Thoracic aorta (tissue), 2 donors: ENCODE measurements at regions not wholly inside any gene's neighbourhood (a gene's known extent, or its start where the extent isn't known, plus 50 kb on each side); places are given as distances from the start of the nearest gene placed in this dataset.

Experiments
- ATAC-seq: fragments of 150-250 bp; one replicate; pipeline ENCODE4 v1.8.0; 2017; ENCODE audit warnings: low read depth; ENCODE audit not compliant: insufficient number of reproducible peaks, low FRiP score
- DNase-seq: peaks from one replicate; pipeline ENCODE4 v3.0.0-alpha.2; 2020; ENCODE audit warnings: low spot score
- H3K27ac ChIP-seq, 2 donors: fragments of 200-600 bp; sonication (generic); 1 replicate in 1 of 2; 2 replicates in 1 of 2; pipeline ENCODE4 v1.5.1; 2016; ENCODE audit warnings: mild to moderate bottlenecking in 2 of 2, moderate library complexity in 2 of 2
- H3K27me3 ChIP-seq: fragments of 200-600 bp; sonication (generic); replicated peaks from 2 replicates; pipeline ENCODE4 v1.6.0; 2016; ENCODE audit warnings: mild to moderate bottlenecking; ENCODE audit not compliant: insufficient read depth
- H3K36me3 ChIP-seq: fragments of 200-600 bp; sonication (generic); one replicate; pipeline ENCODE4 v1.5.1; 2016
- H3K4me1 ChIP-seq, 2 donors: fragments of 200-600 bp; sonication (generic); 1 replicate in 1 of 2; 2 replicates in 1 of 2; pipeline versions ENCODE4 v1.5.1 to v1.6.0; 2016; ENCODE audit warnings: low read depth in 2 of 2, mild to moderate bottlenecking in 1 of 2; ENCODE audit not compliant: control insufficient read depth in 1 of 2
- H3K4me3 ChIP-seq: fragments of 200-600 bp; sonication (generic); 2 replicates; pipeline ENCODE4 v1.5.1; 2016; ENCODE audit warnings: mild to moderate bottlenecking
- H3K9me3 ChIP-seq: fragments of 200-600 bp; sonication (generic); 2 replicates; pipeline ENCODE4 v1.5.1; 2016
- TF ChIP-seq, protein P1 (sequence below): fragments of 200-600 bp; sonication (generic); IDR thresholded peaks from one replicate; pipeline ENCODE4 v1.5.1; 2019; ENCODE audit warnings: antibody characterized with exemption

DNA sequence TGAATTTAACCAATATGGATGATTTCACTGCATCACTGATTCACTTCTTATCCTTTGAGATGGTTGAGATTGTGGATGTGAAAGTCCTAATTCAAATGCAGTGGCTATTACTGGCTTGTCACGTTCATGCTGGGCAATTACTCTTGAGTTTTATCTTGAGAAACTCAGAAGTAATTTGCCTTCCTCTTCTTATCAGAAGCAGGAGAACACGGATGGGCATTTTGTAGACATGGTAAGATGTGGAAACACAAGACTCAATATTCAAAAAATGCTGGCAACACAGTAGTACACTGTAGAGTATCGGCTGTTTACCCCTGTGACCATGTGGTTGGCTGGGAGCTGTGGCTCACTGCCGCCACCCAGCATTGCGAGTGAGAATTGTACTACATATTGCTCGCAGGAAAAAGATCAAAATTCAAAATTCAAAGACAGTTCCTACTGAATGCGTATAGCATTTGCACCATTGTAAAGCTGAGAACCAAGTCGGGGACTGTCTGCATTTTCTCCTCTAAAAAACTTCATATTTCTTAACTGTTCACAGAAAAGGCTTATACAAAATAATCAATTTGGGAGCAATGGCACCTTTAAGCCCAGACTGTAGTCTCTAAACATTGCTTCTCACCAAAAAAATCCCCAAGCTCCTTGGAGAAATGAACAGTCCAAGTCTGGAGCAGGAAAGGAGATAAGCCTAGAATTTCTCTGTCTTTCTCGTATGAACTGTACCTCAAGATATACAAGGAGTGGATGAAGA is 61.9 kb upstream of the ELOVL5 start:
- Histone ChIP-seq H3K9me3 (no peaks in the 10 kb centered on the region), H3K27me3 (no peaks in the 10 kb centered on the region), H3K36me3 (no peaks in the 10 kb centered on the region), H3K27ac (no peak overlapping the region), H3K4me1 (no peaks in the 10 kb centered on the region), H3K4me3 (no peak overlapping the region)
- ATAC-seq (peak; percentile 54), DNase-seq (no peak)
- TF ChIP-seq, protein P1, sequence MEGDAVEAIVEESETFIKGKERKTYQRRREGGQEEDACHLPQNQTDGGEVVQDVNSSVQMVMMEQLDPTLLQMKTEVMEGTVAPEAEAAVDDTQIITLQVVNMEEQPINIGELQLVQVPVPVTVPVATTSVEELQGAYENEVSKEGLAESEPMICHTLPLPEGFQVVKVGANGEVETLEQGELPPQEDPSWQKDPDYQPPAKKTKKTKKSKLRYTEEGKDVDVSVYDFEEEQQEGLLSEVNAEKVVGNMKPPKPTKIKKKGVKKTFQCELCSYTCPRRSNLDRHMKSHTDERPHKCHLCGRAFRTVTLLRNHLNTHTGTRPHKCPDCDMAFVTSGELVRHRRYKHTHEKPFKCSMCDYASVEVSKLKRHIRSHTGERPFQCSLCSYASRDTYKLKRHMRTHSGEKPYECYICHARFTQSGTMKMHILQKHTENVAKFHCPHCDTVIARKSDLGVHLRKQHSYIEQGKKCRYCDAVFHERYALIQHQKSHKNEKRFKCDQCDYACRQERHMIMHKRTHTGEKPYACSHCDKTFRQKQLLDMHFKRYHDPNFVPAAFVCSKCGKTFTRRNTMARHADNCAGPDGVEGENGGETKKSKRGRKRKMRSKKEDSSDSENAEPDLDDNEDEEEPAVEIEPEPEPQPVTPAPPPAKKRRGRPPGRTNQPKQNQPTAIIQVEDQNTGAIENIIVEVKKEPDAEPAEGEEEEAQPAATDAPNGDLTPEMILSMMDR: peak; percentile 52

DNA sequence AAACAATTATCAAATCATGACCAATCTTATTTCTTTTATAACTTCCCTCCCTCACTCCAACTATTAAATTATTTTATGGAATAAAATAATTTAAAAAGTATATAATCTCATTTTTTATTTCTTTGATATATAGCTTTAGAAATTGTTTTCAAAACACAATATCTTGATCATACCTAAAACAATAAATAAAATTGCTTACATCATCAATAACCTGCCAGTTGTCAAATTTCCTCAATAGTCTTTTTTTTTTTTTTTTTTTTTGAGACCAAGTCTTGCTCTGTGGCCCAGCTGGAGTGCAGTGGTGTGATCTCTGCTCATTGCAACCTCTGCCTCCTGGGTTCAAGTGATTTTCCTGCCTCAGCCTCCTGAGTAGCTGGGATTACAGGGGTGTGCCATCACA is 60.1 kb upstream of the ELOVL5 start:
- no peaks in the 10 kb centered on the region for H3K36me3 ChIP-seq
- TF ChIP-seq, protein P1: no peak

GRCh38 chr6:53399027-53399344 is 50.2 kb upstream of the ELOVL5 start:
- TF ChIP-seq, protein P1: no peak
- Histone ChIP-seq H3K4me1 (no peaks in the 10 kb centered on the region), H3K36me3 (no peaks in the 10 kb centered on the region), H3K27me3 (no peaks in the 10 kb centered on the region), H3K9me3 (no peaks in the 10 kb centered on the region), H3K4me3 (no peak overlapping the region), H3K27ac (no peak overlapping the region)
- ATAC-seq (no peak), DNase-seq (no peak)

More for the DNA sequence above, 60.1 kb upstream of the ELOVL5 start:
- H3K27ac ChIP-seq: no peak overlapping the region
- no peaks in the 10 kb centered on the region for H3K4me1 ChIP-seq
- DNase-seq (no peak), ATAC-seq (no peak)
- no peak overlapping the region for H3K4me3 ChIP-seq
- H3K27me3 ChIP-seq: no peaks in the 10 kb centered on the region
- no peaks in the 10 kb centered on the region for H3K9me3 ChIP-seq

- ATAC-seq (no peak), DNase-seq (no peak)
- Histone ChIP-seq H3K4me3 (no peak overlapping the region), H3K4me1 (no peaks in the 10 kb centered on the region), H3K36me3 (no peaks in the 10 kb centered on the region), H3K27ac (no peak overlapping the region), H3K27me3 (no peaks in the 10 kb centered on the region), H3K9me3 (no peaks in the 10 kb centered on the region)
- TF ChIP-seq, protein P1: no peak
Measured at GRCh38 chr6:53398247-53399026, 49.7 kb upstream of the ELOVL5 start.
